ENCODE measurements at regions not wholly inside any gene's neighbourhood (a gene's known extent, or its start where the extent isn't known, plus 50 kb on each side); places are given as distances from the start of the nearest gene placed in this dataset.

DNA sequence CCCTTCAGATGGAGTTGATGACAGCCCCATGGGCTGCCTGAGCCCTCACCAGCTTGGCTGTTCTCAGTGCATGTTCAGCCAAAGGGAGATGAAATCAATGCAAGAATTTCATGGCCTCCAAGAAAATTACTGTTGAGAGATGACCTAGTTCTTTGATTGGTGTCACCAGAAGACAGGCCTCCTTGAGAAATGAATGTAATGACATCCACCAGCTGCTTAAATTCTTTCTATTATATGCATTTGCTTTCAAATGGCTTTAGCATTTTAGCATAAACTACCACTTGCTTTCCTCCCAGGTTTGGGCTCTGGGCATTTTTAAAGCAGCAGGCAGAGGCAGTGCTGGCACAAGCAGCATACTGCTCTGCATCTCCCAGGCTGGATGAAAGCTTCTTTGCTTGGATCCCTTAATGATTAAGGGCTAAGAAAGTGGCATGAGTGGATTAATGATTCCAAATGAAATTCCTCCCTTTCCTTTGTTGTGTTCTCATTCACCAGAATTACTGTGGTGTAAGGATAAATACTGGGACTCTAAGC is 278.4 kb downstream of the ZNF326 start:
- TF ChIP-seq, protein P1, sequence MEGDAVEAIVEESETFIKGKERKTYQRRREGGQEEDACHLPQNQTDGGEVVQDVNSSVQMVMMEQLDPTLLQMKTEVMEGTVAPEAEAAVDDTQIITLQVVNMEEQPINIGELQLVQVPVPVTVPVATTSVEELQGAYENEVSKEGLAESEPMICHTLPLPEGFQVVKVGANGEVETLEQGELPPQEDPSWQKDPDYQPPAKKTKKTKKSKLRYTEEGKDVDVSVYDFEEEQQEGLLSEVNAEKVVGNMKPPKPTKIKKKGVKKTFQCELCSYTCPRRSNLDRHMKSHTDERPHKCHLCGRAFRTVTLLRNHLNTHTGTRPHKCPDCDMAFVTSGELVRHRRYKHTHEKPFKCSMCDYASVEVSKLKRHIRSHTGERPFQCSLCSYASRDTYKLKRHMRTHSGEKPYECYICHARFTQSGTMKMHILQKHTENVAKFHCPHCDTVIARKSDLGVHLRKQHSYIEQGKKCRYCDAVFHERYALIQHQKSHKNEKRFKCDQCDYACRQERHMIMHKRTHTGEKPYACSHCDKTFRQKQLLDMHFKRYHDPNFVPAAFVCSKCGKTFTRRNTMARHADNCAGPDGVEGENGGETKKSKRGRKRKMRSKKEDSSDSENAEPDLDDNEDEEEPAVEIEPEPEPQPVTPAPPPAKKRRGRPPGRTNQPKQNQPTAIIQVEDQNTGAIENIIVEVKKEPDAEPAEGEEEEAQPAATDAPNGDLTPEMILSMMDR (IDR thresholded peaks at IDR 0.05): no peak
- no peak for TF ChIP-seq POLR2A (IDR thresholded peaks at IDR 0.05)

Measured in adrenal gland (tissue), 5 donors.